HG02623 (cell line): ENCODE measurements at regions not wholly inside any gene's neighbourhood (a gene's known extent, or its start where the extent isn't known, plus 50 kb on each side); places are given as distances from the start of the nearest gene placed in this dataset.
"Not testable (repeated sequence)": the region's sequence is repeated elsewhere in the genome, so short reads cannot be mapped to it uniquely, and the experiment has no call there.

Source experiments
- ATAC-seq: cut with Tn5 transposase; IDR thresholded peaks from one replicate; pipeline ENCODE4 v1.9.1; 2021; ENCODE audit warnings: moderate library complexity; ENCODE audit not compliant: unreplicated experiment

GRCh38 chr11:95652002-95652472 is 137.5 kb downstream of the FAM76B start:
- no peak for ATAC-seq

- ATAC-seq = no peak
These were observed 139.3 kb downstream of the FAM76B start for GRCh38 chr11:95650276-95650675.

GRCh38 chr11:95647871-95648270 is 141.7 kb downstream of the FAM76B start:
- no peak for ATAC-seq

DNA sequence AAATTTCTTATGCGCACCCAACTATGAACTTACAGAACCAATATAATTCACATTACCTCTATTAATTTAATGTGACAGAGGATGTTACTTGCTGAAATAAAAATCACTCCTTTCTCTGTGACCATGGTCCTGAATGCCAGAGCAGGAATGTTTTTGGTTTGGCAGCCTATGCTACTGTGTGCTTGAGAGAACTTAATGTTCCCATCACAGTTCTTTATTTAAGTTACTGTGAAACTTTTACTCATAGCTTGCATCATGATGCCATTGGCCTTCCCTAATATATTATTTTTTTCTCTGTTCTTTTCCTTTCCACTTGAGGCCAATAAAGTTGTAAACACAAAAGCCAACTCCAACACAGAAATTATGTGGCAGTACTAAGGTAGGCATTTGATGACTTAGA is 142.2 kb downstream of the FAM76B start:
- ATAC-seq = no peak

- peak; percentile 100 for ATAC-seq
These were observed 148.1 kb downstream of the FAM76B start for GRCh38 chr11:95641495-95641894.

GRCh38 chr11:95638501-95638900 is 151.1 kb downstream of the FAM76B start:
- ATAC-seq = no peak

DNA sequence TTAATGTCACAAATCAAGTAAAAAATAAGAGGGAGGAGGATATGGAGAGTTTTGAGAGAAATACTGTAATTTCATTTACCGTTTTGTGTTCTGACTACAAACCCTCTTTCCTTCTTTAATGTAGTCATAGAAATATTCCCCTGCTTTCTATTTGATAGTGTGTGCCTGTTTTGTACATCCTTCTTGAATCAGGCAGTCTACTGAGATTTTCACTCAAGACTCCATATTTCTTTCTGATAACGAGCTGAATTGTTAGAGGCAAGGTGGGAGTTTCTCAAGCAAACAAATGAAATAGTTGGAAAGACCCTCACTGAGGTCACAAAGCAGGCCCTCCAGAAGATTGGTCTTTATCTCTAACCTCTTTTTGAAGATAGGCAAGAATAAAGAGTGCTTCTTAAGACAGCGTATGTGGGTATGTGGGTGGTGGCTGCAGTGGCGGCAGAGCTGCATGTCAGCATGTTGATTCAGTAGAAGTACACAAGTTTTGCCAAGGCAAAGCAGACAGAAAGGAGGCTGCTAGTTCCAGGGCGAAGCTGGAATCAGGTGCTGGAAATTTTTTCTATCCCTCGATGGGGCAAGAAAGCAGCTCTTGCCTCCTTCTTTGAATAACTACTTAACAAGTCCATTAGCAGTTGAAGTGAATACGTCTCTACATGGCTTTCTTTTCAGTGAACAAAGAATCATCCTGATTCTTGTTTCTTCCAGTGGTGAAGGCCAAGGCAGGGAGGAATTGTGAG is 164.2 kb downstream of the FAM76B start:
- no peak for ATAC-seq

DNA sequence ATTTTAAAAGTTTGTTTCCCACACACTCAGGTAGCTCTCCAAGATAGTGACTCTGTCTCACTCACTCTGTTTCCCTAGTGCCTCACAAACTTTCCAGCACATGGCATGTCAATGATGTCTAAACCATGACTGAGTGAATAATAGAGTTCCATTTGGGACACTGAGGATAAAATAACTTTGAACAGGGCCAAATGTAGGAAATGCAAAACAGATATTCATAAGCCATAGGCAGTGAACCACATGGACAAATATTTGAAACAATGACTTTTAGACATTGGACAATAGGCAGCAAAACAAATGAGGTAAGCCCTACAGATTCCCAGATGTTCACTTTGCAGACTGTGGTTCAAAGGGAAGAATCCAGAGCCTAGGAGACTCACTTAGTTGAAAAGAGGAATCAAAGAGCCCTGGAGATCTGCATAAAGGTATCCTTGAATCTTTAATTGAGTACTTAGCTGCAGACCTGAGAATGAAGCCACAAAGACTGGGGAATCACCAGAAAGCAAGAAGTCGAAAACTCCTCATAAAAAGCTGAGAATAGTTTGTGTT is 173.3 kb downstream of the FAM76B start:
- ATAC-seq = no peak

DNA sequence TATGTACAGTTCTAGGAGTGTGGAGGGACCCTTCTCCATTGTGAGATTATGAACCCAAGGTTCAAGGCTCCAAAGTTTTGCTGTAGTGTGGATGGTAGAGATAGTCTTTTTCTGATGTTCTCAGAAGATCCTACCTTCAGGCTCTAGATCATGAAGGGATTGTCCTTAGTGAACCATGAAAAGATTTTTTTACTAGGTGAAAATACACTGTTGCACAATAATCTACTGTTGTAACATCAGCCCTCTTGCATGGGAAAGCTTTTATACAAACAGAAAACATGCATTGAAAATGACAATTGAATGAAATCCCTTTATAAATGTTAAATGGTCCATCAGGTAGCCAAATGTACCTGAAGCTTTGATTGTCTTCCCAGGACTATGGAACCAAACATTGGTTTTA is 177.8 kb downstream of the FAM76B start:
- ATAC-seq = no peak

GRCh38 chr11:95610185-95610584 is 179.4 kb downstream of the FAM76B start:
- not testable (repeated sequence) for ATAC-seq

GRCh38 chr11:95608093-95608492 is 181.5 kb downstream of the FAM76B start:
- no peak for ATAC-seq

- ATAC-seq = no peak
These were observed 182.8 kb downstream of the FAM76B start for GRCh38 chr11:95606824-95607223.

GRCh38 chr11:95605271-95605940 is 184.2 kb downstream of the FAM76B start:
- no peak for ATAC-seq

DNA sequence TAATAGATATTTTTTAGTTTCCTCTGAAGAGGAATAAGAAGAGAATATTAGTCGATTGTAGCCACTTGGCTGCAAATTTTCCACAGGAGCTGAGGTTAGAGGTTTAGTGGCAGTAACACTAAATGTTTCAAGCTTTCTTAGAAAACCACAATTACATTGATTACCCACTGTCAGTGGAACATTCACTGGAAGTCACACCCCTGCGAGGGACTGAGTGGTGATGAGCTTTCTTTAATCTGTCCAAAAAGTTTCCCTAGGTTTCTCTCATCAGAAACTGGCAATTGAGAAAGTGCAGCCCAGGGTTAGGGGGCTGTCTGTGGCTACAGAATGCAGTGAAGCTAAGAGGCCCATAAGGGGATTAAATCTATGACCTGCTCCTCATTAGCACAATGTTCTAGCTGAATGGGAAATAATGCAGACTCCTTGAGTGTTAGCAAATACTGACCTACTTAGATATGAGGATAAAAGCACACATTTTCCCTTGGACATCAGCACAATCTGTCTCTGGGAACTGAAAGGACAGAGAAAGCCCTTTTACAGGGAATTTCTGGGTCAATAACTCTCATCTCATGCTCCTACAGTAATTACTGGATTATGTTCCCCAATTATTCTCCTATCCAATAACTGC is 189.5 kb downstream of the FAM76B start:
- no peak for ATAC-seq

DNA sequence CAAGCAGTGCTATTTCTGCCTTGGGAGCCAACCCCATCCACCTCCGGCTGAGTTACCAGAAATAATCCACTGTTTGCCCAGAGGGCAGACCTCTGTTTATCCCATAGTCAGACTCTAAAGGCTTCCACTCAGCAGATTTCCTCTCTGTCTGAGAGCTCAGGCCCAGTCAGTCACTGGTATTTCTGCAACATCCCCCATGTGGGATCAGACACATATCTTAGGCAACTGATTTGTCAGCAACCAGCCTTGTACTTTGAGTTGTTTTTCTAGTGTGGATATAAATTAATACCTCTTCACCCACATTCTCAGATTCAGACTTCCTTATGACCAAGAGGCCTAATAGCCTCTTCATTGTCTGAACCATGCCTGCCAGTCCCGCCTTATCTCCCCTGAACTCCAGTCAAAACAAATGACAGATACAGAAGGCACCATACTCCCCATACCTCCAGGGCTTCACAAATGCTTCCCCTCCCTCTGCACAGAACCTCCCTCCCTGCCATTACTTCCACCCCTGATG is 193.6 kb downstream of the FAM76B start:
- ATAC-seq = no peak

DNA sequence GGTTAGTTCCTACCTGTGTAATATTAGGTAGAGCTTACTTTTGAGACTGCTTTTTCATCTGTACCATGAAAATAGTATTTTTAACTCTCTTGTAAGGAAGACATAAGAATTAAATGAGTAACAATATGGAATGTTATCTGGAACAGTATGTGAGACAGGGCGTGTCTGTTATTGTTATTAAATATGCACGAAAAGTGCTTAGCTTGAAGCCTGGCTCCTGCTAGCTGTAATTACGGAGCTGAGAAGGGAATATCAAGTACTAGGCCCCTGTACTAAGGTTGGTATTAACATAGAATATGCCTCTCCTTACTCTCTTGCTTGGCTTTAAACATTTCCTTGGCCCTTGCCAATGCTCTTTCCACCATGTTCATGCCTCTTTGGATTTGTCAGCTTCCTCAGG is 194.0 kb downstream of the FAM76B start:
- ATAC-seq = no peak

- ATAC-seq = no peak
These were observed 196.5 kb downstream of the FAM76B start for GRCh38 chr11:95593111-95593510.

DNA sequence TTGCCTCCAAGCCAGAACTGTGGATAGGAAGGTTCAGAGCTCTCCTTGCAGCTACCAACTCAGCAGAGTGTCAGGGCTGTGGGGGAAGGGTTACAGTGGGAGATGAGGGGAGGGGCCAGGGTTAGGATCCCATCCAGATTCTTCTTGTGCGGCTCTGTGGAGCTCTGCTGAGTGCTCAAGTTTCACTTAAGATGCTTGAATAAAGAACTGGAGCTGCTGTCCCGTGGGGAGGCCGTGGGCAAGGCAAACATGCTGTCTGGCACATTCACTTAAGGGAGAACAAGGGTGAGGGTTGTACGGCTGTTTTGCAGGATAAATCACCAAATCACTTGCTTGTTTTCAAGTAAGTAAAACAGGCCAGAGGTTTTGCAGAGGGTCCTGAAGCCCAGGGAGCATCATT is 197.1 kb downstream of the FAM76B start:
- no peak for ATAC-seq

DNA sequence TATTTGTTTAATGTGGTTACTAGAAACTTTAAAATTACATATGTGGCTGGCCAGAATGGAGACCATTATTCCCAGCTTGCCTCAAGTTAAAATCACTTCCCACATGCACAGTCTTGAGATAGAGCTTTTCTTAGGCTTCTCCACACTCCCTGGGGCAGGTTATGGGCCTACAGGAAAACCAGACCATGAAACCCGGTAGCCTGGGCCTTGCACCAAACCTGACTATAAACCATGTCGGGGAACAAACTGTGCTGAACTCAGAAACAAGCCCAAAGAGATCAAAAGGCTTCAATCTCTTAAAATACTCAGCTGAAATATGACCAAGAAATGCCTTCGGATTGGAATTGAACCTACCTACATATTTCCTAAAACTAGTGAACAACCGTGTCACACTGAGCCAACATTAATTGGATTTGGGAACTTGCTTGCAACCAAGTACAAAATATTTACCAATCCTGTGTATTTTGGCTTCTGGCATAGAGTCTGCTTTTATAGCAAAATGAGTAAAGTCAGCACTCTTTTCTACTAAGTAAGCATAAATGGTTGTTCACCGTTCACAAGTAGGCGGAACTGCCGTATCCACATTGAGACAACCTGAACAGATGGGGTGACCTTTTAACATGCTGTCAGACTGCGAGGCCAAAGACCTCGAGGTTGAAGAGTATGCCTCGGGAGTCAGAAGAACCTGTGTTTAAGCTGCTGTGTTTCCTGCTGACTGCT is 199.5 kb downstream of the FAM76B start:
- ATAC-seq = no peak

GRCh38 chr11:95588821-95589220 is 200.8 kb downstream of the FAM76B start:
- ATAC-seq = no peak

- no peak for ATAC-seq
These were observed 202.9 kb downstream of the FAM76B start for GRCh38 chr11:95586661-95587060.
